HCT116 (cell line): ENCODE measurements at regions not wholly inside any gene's neighbourhood (a gene's known extent, or its start where the extent isn't known, plus 50 kb on each side); places are given as distances from the start of the nearest gene placed in this dataset.

Experiments
- ATF3 ChIP-seq: IDR thresholded peaks from 2 replicates; pipeline ENCODE4 v1.6.1; 2012
- CTCF ChIP-seq, 3 experiments: fragments of 200-600 bp in 1 of 3; sonication (generic) in 1 of 3; IDR thresholded peaks in 2 of 3; conservative IDR thresholded peaks in 1 of 3; 2 replicates each; pipeline ENCODE4 v1.5.1; 2012 to 2017; ENCODE audit warnings: low read depth in 2 of 3, low read length in 2 of 3, antibody characterized with exemption in 1 of 3, borderline replicate concordance in 1 of 3, control low read depth in 1 of 3, mild to moderate bottlenecking in 1 of 3, mixed read lengths in 1 of 3, mixed run types in 1 of 3, moderate library complexity in 1 of 3; ENCODE audit not compliant: insufficient read depth in 1 of 3
- EZH2 ChIP-seq: fragments of 200-600 bp; sonication (generic); IDR thresholded peaks from 2 replicates; pipeline ENCODE4 v1.6.1; 2017; ENCODE audit warnings: antibody characterized with exemption, mixed run types
- EZH2phosphoT487 ChIP-seq: fragments of 200-600 bp; IDR thresholded peaks from 2 replicates; pipeline ENCODE4 v1.6.1; 2018; ENCODE audit warnings: antibody characterized with exemption, borderline replicate concordance
- POLR2A ChIP-seq: IDR thresholded peaks from 2 replicates; pipeline ENCODE4 v1.7.0; 2011; ENCODE audit warnings: borderline replicate concordance; ENCODE audit not compliant: insufficient read depth, insufficient read length; ENCODE audit errors: extremely low read depth
- POLR2AphosphoS5 ChIP-seq: IDR thresholded peaks from 2 replicates; pipeline ENCODE4 v1.6.1; 2011; ENCODE audit warnings: mild to moderate bottlenecking, low read depth, low read length, moderate library complexity
- RAD21 ChIP-seq: IDR thresholded peaks from 2 replicates; pipeline ENCODE4 v1.6.1; 2012; ENCODE audit warnings: low read depth, mild to moderate bottlenecking
- REST ChIP-seq: IDR thresholded peaks from 2 replicates; pipeline ENCODE4 v1.6.1; 2012; ENCODE audit warnings: low read depth
- YY1 ChIP-seq: IDR thresholded peaks from 2 replicates; pipeline ENCODE4 v1.6.1; 2011; ENCODE audit warnings: low read length, low read depth, moderate library complexity, mild to moderate bottlenecking; ENCODE audit not compliant: insufficient replicate concordance; ENCODE audit errors: extremely low read depth
- ZBTB33 ChIP-seq: IDR thresholded peaks from 2 replicates; pipeline ENCODE4 v1.6.1; 2011; ENCODE audit warnings: mild to moderate bottlenecking, low read length, moderate library complexity; ENCODE audit not compliant: insufficient replicate concordance; ENCODE audit errors: extremely low read depth

- TF ChIP-seq RAD21 (no peak), REST (no peak), CTCF (IDR thresholded peaks at IDR 0.05 in 2 of 3, conservative IDR thresholded peaks at IDR 0.05 in 1 of 3; ENCODE audit: borderline replicate concordance in 1 of 3, insufficient read depth in 1 of 3, low read depth in 2 of 3, low read length in 2 of 3) (no peak), EZH2 (no peak), POLR2A (no peak), POLR2AphosphoS5 (no peak), EZH2phosphoT487 (no peak), YY1 (no peak), ZBTB33 (no peak), ATF3 (no peak)
Observed at GRCh38 chr18:59051470-59052165, 88.1 kb upstream of the SEC11C start.
